Gastroesophageal sphincter (tissue), 4 donors: ENCODE measurements at regions not wholly inside any gene's neighbourhood (a gene's known extent, or its start where the extent isn't known, plus 50 kb on each side); places are given as distances from the start of the nearest gene placed in this dataset.

Experiments
- ATAC-seq: fragments of 150-250 bp; one replicate; pipeline ENCODE4 v1.9.1; 2016; ENCODE audit warnings: mild to moderate bottlenecking, moderate library complexity
- H3K27ac ChIP-seq, 4 donors: fragments of 200-600 bp; sonication (generic) in 3 of 4; 1 replicate in 3 of 4; 2 replicates in 1 of 4; pipeline ENCODE4 v1.5.1; 2016 to 2019
- H3K27me3 ChIP-seq: fragments of 200-600 bp; sonication (generic); one replicate; pipeline ENCODE4 v1.5.1; 2019
- H3K36me3 ChIP-seq, 2 donors: fragments of 200-600 bp; sonication (generic); one replicate each; pipeline ENCODE4 v1.5.1; 2019; ENCODE audit warnings: control low read depth in 1 of 2
- H3K4me1 ChIP-seq, 3 donors: fragments of 200-600 bp; sonication (generic); 1 replicate in 2 of 3; 2 replicates in 1 of 3; pipeline ENCODE4 v1.5.1; 2016 to 2019; ENCODE audit warnings: control low read depth in 2 of 3
- H3K4me3 ChIP-seq, 2 donors: fragments of 200-600 bp; sonication (generic); one replicate each; pipeline ENCODE4 v1.5.1; 2019; ENCODE audit warnings: mild to moderate bottlenecking in 1 of 2, moderate library complexity in 1 of 2
- H3K9me3 ChIP-seq, 3 donors: fragments of 200-600 bp; sonication (generic); one replicate each; pipeline ENCODE4 v1.5.1; 2017 to 2019; ENCODE audit warnings: control low read depth in 2 of 3
- EP300 ChIP-seq: sonication (generic); formaldehyde crosslinking; IDR thresholded peaks from one replicate; pipeline ENCODE4 v1.6.1; 2017; ENCODE audit warnings: antibody characterized with exemption, mild to moderate bottlenecking
- POLR2A ChIP-seq, 2 donors: fragments of 450-650 bp; IDR thresholded peaks; one replicate each; pipeline ENCODE4 v1.6.1; 2017; ENCODE audit warnings: antibody characterized with exemption in 2 of 2, mild to moderate bottlenecking in 2 of 2, moderate library complexity in 1 of 2
- POLR2AphosphoS5 ChIP-seq: sonication (generic); formaldehyde crosslinking; IDR thresholded peaks from one replicate; pipeline ENCODE4 v1.6.1; 2017; ENCODE audit warnings: antibody characterized with exemption
- WGBS, 2 donors: methylation state at CpG; one replicate each; pipeline ENCODE4 v1.1.5; 2018; ENCODE audit warnings: low coverage in 1 of 2; 5-methylcytosine and 5-hydroxymethylcytosine counted together
- TF ChIP-seq, protein P1 (sequence below), 4 experiments: fragments of 200-600 bp in 2 of 4; fragments of 450-650 bp in 2 of 4; sonication (generic) in 1 of 4; IDR thresholded peaks; one replicate each; pipeline ENCODE4 v1.5.1; 2017 to 2019; ENCODE audit warnings: antibody characterized with exemption in 4 of 4, mild to moderate bottlenecking in 2 of 4, moderate library complexity in 2 of 4

DNA sequence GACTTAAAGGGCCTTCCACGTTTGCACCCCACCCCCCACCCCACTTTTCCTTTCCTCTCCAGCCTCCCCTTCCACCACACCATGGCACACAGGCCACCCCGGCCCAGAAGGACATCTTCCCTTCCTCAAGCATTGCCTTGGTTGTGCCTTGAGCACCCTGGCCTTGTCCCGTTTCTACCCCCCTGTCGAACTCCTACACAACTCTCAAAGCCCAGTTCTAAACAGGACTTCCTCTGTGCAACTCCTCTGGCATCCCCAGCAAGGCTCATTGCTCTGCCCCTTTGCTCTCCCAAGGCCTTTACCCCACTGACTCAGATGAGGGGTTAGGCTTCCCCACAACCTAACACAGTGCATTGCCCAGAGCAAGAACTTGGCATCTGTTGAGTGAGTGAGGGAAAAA lies 136.1 kb downstream of the HERPUD2 start:
- 66% methylated on average over 3 of the region's 4 CpGs; no CpG with 5 or more reads in 1 of the 2 donors for WGBS, 2 donors

DNA sequence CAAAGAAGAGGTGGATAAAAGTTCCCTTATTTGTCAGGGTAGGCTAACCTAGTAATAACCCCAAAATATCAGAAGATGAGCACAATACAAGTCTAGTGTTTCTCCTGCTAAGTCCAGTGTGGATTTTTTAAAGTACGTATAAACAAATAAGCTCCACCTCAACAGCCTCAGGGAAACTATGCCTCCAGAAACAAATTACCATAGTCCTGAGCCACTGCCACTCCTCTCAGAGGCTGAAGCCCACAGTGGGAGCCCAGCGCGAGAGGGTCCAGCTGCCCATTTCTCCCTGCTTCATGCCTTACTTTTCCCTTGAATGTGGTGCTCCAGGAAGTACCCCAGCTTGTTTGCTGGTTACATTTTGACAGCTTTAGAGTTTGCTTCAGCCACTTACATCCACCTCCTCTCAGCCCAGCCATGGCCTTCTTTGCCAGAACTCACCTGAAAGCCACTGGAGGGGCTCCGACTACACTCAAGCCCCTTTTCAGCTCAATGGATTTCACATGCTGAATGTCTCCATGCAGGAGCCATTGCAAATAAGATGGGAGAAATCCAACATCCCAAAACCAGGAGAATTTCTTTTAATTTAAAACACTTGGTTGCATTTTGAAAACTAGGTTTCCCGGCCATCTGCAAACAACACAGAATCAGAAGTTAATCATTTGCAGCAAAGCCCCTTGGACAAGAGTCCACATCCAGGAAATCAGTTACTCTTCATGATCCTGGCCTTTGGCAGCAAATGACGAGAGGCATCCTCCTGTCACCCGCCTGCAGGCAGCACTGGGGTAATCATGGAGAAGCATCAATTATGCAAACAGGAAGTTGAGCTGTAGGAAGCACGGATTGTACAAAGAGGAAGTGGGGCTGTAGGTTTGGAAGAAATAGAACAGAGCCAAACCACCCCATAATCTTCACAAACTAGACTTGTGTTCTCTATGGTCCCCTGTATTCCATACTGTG lies 138.1 kb downstream of the HERPUD2 start:
- no peak overlapping the region for H3K4me3 ChIP-seq
- TF ChIP-seq, protein P1, sequence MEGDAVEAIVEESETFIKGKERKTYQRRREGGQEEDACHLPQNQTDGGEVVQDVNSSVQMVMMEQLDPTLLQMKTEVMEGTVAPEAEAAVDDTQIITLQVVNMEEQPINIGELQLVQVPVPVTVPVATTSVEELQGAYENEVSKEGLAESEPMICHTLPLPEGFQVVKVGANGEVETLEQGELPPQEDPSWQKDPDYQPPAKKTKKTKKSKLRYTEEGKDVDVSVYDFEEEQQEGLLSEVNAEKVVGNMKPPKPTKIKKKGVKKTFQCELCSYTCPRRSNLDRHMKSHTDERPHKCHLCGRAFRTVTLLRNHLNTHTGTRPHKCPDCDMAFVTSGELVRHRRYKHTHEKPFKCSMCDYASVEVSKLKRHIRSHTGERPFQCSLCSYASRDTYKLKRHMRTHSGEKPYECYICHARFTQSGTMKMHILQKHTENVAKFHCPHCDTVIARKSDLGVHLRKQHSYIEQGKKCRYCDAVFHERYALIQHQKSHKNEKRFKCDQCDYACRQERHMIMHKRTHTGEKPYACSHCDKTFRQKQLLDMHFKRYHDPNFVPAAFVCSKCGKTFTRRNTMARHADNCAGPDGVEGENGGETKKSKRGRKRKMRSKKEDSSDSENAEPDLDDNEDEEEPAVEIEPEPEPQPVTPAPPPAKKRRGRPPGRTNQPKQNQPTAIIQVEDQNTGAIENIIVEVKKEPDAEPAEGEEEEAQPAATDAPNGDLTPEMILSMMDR (IDR thresholded peaks at IDR 0.05), result no peak
- TF ChIP-seq POLR2A (IDR thresholded peaks at IDR 0.05), result no peak
- no peaks in the 10 kb centered on the region for H3K36me3 ChIP-seq
- ATAC-seq, result no peak
- H3K4me1 ChIP-seq, result no peaks in the 10 kb centered on the region
- H3K27ac ChIP-seq, result no peak overlapping the region
- H3K27me3 ChIP-seq, result no peaks in the 10 kb centered on the region
- WGBS, 2 donors, result 53 to 57% methylated on average over 6 to 7 of the region's 8 CpGs
- H3K9me3 ChIP-seq, result no peaks in the 10 kb centered on the region

More for the DNA sequence above, 136.1 kb downstream of the HERPUD2 start:
- no peak for ATAC-seq
- H3K9me3 ChIP-seq, result no peaks in the 10 kb centered on the region
- no peak overlapping the region for H3K4me3 ChIP-seq
- H3K36me3 ChIP-seq, result no peaks in the 10 kb centered on the region
- no peak for TF ChIP-seq POLR2AphosphoS5
- no peaks in the 10 kb centered on the region for H3K27me3 ChIP-seq
- no peaks in the 10 kb centered on the region for H3K4me1 ChIP-seq
- no peak overlapping the region for H3K27ac ChIP-seq

DNA sequence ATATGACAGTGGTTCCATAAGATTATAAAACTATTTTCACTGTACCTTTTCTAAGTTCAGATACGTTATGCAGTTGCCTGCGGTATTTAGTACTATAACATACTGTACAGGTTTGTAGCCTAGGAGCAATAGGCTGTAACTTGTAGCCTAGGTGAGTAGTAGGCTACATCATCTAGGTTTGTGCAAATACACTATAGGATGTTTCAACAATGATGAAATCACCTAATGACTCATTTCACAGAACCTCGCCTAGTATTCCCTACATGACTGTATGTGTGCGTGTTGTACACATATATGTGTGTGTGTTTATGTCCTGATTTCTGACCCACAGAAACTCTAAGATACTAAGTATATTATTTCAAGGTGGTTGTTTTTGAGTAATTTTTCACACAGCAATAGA lies 139.0 kb downstream of the HERPUD2 start:
- no peak for ATAC-seq
- Histone ChIP-seq H3K4me3 (no peak overlapping the region), H3K27ac (no peak overlapping the region), H3K27me3 (no peaks in the 10 kb centered on the region), H3K9me3 (no peaks in the 10 kb centered on the region), H3K36me3 (no peaks in the 10 kb centered on the region), H3K4me1 (no peaks in the 10 kb centered on the region)
- TF ChIP-seq POLR2AphosphoS5 (no peak), EP300 (no peak), POLR2A (IDR thresholded peaks at IDR 0.05) (no peak)
- TF ChIP-seq, protein P1 (IDR thresholded peaks at IDR 0.05), result no peak
- 53 to 70% methylated on average over 4 of the region's 4 CpGs for WGBS, 2 donors

DNA sequence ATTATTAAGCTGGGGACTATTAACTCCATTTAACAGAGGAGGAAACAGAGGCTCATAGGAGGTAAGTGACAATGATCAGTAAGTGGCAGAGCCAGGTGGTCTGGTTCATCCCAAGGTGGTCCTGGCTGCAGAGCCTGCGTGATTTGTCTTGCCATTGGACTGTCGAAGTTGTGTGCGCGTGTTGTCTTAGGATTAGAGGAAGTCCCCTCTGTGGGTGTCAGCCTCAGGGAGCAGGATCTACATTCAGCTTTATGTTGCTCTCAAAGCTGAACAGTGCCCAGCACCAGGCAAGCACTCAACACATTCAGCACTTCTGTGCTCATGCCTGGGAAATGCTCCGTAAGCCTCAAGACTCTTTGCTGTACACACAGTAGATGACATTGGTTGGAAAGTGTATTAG lies 139.5 kb downstream of the HERPUD2 start:
- no peak overlapping the region for H3K27ac ChIP-seq
- no peaks in the 10 kb centered on the region for H3K27me3 ChIP-seq
- TF ChIP-seq, protein P1 (IDR thresholded peaks at IDR 0.05), result no peak
- TF ChIP-seq POLR2A (IDR thresholded peaks at IDR 0.05) (no peak), EP300 (no peak), POLR2AphosphoS5 (no peak)
- H3K4me1 ChIP-seq, result no peaks in the 10 kb centered on the region
- no peak for ATAC-seq
- H3K9me3 ChIP-seq, result no peaks in the 10 kb centered on the region
- no peaks in the 10 kb centered on the region for H3K36me3 ChIP-seq
- 82 to 93% methylated on average over 5 of the region's 5 CpGs for WGBS, 2 donors
- no peak overlapping the region for H3K4me3 ChIP-seq

DNA sequence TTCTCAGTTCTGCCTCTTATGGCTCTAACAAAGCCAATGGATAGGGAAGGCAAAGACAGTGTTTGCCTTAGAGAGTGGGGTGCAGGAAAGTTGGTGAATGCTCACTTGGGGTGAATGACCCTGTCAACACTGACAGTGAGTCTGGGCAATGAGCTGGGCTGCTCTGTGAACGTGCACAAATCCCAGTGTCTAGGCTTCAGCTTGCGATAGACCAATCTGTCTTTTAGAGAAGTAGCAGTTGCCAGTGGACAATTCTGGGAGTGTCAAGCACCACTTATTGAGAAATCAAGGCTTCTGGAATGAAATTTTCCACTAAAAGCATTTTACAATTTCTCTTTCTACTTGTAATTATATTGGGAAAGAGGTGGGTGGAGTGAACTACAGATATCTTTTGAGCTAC lies 141.4 kb downstream of the HERPUD2 start:
- WGBS, 2 donors, result 82% methylated on average over 2 of the region's 2 CpGs; no CpG with 5 or more reads in 1 of the 2 donors
- ATAC-seq, result peak; percentile 49
- no peaks in the 10 kb centered on the region for H3K27me3 ChIP-seq
- no peak overlapping the region for H3K27ac ChIP-seq
- H3K9me3 ChIP-seq, result no peaks in the 10 kb centered on the region
- H3K4me1 ChIP-seq, result no peaks in the 10 kb centered on the region
- TF ChIP-seq EP300, result no peak
- no peak for TF ChIP-seq POLR2AphosphoS5
- TF ChIP-seq POLR2A (IDR thresholded peaks at IDR 0.05), result no peak
- TF ChIP-seq, protein P1 (IDR thresholded peaks at IDR 0.05), result no peak
- no peak overlapping the region for H3K4me3 ChIP-seq
- H3K36me3 ChIP-seq, result no peaks in the 10 kb centered on the region
